ENCODE measurements at regions not wholly inside any gene's neighbourhood (a gene's known extent, or its start where the extent isn't known, plus 50 kb on each side); places are given as distances from the start of the nearest gene placed in this dataset.

GRCh38 chr5:5971203-5971602 is 407.1 kb downstream of the MED10 start:
- TF ChIP-seq, protein P1, sequence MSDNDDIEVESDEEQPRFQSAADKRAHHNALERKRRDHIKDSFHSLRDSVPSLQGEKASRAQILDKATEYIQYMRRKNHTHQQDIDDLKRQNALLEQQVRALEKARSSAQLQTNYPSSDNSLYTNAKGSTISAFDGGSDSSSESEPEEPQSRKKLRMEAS (IDR thresholded peaks at IDR 0.05) = no peak
- TF ChIP-seq REST (IDR thresholded peaks at IDR 0.05; ENCODE audit: low read depth) (no peak), FOXM1 (IDR thresholded peaks at IDR 0.05; ENCODE audit: borderline replicate concordance, low read depth) (no peak), EGR1 (IDR thresholded peaks at IDR 0.05) (no peak), TEAD4 (IDR thresholded peaks at IDR 0.05) (no peak), CREB1 (IDR thresholded peaks at IDR 0.05; ENCODE audit: low read depth) (no peak), USF1 (IDR thresholded peaks at IDR 0.05) (no peak), CEBPB (IDR thresholded peaks at IDR 0.05) (no peak), EP300 (IDR thresholded peaks at IDR 0.05; ENCODE audit: borderline replicate concordance) (no peak), TAF1 (IDR thresholded peaks at IDR 0.05; ENCODE audit: low read depth) (no peak), ZBTB7A (IDR thresholded peaks at IDR 0.05; ENCODE audit: low read depth) (no peak), TCF12 (IDR thresholded peaks at IDR 0.05; ENCODE audit: low read depth) (no peak), YY1 (IDR thresholded peaks at IDR 0.05; ENCODE audit: low read depth) (no peak), RAD21 (IDR thresholded peaks at IDR 0.05; ENCODE audit: low read depth) (no peak), NFIC (IDR thresholded peaks at IDR 0.05) (no peak)

- TF ChIP-seq, protein P1 (IDR thresholded peaks at IDR 0.05) = no peak
- TF ChIP-seq CREB1 (IDR thresholded peaks at IDR 0.05; ENCODE audit: low read depth) = no peak
- TF ChIP-seq RAD21 (IDR thresholded peaks at IDR 0.05; ENCODE audit: low read depth) = no peak
- no peak for TF ChIP-seq TCF12 (IDR thresholded peaks at IDR 0.05; ENCODE audit: low read depth)
- TF ChIP-seq EP300 (IDR thresholded peaks at IDR 0.05; ENCODE audit: borderline replicate concordance) = no peak
- no peak for TF ChIP-seq NFIC (IDR thresholded peaks at IDR 0.05)
- TF ChIP-seq FOXM1 (IDR thresholded peaks at IDR 0.05; ENCODE audit: borderline replicate concordance, low read depth) = no peak
- TF ChIP-seq TAF1 (IDR thresholded peaks at IDR 0.05; ENCODE audit: low read depth) = no peak
- TF ChIP-seq CEBPB (IDR thresholded peaks at IDR 0.05) = no peak
- TF ChIP-seq REST (IDR thresholded peaks at IDR 0.05; ENCODE audit: low read depth) = no peak
- TF ChIP-seq YY1 (IDR thresholded peaks at IDR 0.05; ENCODE audit: low read depth) = no peak
- TF ChIP-seq EGR1 (IDR thresholded peaks at IDR 0.05) = no peak
- TF ChIP-seq ZBTB7A (IDR thresholded peaks at IDR 0.05; ENCODE audit: low read depth) = no peak
These were observed 408.3 kb downstream of the MED10 start for GRCh38 chr5:5969942-5970483.

GRCh38 chr5:5968981-5969380 is 409.4 kb downstream of the MED10 start:
- TF ChIP-seq ZBTB7A (IDR thresholded peaks at IDR 0.05; ENCODE audit: low read depth) (no peak), FOXM1 (IDR thresholded peaks at IDR 0.05; ENCODE audit: borderline replicate concordance, low read depth) (no peak)

- TF ChIP-seq EP300 (IDR thresholded peaks at IDR 0.05; ENCODE audit: borderline replicate concordance) (no peak), TAF1 (IDR thresholded peaks at IDR 0.05; ENCODE audit: low read depth) (no peak), EGR1 (IDR thresholded peaks at IDR 0.05) (no peak), ZBTB7A (IDR thresholded peaks at IDR 0.05; ENCODE audit: low read depth) (no peak), TCF12 (IDR thresholded peaks at IDR 0.05; ENCODE audit: low read depth) (no peak), TEAD4 (IDR thresholded peaks at IDR 0.05) (no peak), NFIC (IDR thresholded peaks at IDR 0.05) (no peak), REST (IDR thresholded peaks at IDR 0.05; ENCODE audit: low read depth) (no peak), CEBPB (IDR thresholded peaks at IDR 0.05) (no peak), RAD21 (IDR thresholded peaks at IDR 0.05; ENCODE audit: low read depth) (no peak)
- TF ChIP-seq, protein P1 (IDR thresholded peaks at IDR 0.05) = no peak
These were observed 410.4 kb downstream of the MED10 start for GRCh38 chr5:5967944-5968343.

- TF ChIP-seq RAD21 (IDR thresholded peaks at IDR 0.05; ENCODE audit: low read depth) (no peak), EP300 (IDR thresholded peaks at IDR 0.05; ENCODE audit: borderline replicate concordance) (no peak), USF1 (IDR thresholded peaks at IDR 0.05) (no peak), TAF1 (IDR thresholded peaks at IDR 0.05; ENCODE audit: low read depth) (no peak), CREB1 (IDR thresholded peaks at IDR 0.05; ENCODE audit: low read depth) (no peak), YY1 (IDR thresholded peaks at IDR 0.05; ENCODE audit: low read depth) (no peak), TEAD4 (IDR thresholded peaks at IDR 0.05) (no peak), FOXM1 (IDR thresholded peaks at IDR 0.05; ENCODE audit: borderline replicate concordance, low read depth) (no peak), ZBTB7A (IDR thresholded peaks at IDR 0.05; ENCODE audit: low read depth) (no peak), TCF12 (IDR thresholded peaks at IDR 0.05; ENCODE audit: low read depth) (no peak), EGR1 (IDR thresholded peaks at IDR 0.05) (no peak)
- TF ChIP-seq, protein P1 (IDR thresholded peaks at IDR 0.05) = no peak
These were observed 411.0 kb downstream of the MED10 start for GRCh38 chr5:5967373-5967772.
